ENCODE measurements at regions not wholly inside any gene's neighbourhood (a gene's known extent, or its start where the extent isn't known, plus 50 kb on each side); places are given as distances from the start of the nearest gene placed in this dataset.

DNA sequence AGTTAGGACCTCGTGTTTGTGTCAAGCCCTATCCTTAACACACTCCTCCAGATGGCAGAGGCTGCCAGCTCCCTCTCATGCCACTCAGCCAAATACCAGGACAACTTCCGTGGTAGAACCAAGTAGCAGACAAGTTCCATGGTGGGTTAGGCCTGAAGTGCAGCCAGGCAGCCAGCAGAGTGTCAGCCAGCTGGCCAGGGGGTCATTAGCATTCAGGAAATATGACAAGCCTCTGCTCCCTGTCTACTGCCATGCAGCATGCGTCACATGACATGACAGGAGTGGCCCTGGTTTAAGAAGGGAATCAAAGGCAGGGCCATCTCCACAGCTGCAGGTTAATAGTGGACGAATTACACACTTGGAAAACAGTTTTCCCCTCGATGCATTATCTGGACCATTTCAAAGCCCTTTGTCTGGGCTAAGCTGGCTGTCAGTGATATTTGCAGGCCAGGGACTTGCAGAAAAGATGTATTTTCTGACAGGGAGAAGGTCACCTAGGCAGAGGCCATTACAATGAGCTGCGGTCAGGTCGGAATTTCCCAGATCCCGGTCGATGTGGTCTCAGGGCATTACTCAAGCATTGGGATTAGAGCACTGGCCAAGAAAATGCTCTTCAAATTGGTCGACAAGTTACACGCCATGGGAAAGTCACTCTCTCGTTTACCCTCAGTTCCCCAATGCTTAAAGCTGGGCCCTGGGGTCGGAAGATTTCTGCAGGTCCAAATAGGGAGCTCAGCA, 461.7 kb upstream of the CADM1 start:
- no peak for DNase-seq (ENCODE audit: low spot score)

DNA sequence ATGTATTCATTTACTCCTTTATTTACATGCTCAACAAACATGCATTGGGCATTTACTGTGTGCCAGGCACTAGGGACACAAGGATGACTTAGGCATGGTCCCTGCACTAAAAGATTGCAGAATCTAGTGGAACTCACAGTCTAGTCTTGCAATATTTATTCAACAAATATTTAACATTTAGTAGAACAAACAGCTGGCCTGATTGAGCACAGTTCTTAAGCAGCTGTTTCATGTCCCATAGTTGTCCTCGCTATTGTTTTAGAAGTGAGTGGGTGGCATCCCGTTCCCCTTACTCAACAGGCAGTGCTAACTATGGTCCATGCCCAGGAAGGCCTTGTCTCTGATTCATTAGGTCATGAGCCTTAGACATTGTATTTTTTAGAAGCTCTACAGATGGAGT, 459.9 kb upstream of the CADM1 start:
- no peak for DNase-seq (ENCODE audit: low spot score)

DNA sequence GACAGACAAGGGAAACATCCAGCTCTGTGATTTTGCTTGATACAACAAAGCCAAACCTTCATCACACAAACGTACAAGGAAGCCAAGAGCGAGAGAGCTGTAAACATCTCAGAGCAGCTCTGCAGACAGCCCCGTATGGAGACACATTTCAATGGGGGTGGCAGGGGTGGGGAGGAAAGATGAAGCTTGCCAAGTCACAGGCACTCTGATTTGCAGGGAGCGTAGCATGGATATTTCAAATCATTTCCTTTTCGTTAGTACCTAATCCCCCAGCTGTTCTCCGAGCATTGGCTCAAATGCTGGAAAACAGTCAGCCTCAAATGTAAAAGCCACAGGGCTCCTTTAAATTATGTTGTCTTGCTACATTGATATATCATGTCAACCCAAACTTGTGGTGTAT, 458.9 kb upstream of the CADM1 start:
- DNase-seq (ENCODE audit: low spot score), result no peak

DNA sequence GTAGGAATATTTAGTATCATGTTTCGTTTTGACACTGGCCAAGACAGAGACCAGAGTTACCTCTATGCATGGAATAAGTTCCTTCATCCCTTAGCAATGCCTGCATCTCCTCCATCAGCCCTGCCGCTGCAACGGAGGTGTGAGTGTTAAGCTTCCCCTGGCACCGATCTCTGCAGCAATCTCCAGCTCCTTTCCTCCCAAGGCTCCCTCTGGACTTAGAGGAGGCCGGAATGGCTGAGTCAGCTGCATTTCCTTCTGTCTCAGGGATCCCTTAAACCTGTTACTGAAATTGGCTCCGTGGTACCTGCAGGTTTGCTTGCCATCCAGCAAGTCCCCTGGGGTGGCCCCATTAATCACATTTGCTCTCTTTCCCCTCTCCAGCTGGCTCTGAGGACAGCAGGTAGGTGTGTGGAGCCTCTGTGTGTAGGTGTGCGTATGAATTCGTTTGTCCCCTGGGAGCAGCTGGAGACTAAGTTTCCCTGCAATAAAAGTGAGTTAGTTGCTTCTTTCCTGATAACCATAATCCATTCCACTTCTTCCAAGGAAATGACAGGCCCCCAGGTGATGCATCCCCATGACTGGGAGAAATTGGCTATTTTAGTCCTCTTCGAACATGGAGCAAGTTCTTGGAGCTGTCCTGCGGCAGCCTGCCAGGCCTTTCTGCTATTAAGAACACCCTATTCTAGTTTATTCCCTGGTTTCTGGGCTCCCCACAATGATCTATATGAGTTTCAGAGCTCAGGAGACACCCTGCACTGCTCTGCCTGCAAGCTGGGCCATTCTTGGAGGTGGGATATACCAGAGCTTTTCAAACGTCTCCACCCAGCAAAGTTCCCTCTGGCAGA, 457.2 kb upstream of the CADM1 start:
- DNase-seq (ENCODE audit: low spot score), result no peak

DNA sequence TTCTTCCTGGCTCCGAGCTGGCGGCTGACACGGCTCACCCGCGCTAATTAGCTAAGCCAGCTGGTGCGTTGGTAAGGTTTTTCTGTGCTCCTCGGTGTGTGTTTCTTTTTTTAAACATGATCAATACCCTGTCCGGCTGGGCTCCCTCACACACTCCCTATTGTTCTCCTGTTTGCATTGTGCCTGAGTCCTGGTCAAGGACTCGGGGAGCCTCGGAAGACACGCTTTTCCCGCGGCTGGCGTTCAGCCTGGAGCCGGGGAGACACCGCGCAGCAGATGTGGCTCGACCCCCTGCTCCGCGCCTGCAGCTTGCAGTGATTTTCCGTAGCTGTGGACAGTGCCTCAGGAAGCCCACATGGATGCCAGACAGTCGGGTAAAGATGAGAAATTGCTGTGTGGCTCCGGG, 454.9 kb upstream of the CADM1 start:
- no peak for DNase-seq (ENCODE audit: low spot score)

DNA sequence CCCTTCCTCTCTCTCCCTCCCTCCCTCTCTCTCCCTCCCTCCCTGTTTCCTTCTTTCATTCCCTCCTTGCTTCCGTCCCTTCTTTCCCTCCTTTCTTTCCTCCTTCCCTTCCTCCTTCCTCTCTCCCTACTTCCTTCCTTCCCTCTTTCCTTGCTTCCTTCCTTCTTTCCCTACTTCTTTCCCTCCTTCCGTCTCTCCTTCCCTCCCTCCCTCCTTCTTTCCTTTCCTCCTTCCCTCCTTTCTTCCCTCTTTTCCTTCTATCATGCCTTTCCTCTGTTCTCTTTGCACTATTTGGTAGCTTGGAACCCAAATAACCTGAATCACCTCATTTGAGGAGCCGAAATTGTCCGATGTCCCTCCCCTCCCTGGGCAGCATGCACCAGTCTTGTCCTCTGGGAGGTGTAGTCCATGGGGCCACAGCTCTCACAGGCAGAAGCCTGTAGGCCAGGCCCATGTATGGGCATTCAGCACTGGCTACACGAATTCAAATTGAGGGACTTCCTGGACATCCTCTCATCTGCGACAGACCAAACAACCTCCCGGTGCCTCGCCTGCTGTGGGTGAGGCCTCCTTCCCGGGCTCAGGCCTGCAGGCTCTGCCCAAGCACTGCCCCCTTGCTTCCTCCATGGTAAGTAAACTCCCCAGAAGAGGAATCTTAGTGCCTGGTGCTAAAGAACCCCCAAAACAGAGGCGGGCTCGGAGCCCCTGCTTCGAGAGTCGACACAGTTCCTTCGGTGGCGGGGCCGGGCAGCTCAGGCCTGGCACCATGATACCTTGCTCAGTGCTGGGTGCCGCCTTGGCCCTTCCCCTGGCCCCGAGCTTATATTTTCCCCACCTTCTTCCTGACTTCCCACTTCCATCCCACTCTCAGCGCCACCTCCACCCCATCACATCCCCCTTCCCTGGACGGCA, 454.1 kb upstream of the CADM1 start:
- no peak for DNase-seq (ENCODE audit: low spot score)

DNA sequence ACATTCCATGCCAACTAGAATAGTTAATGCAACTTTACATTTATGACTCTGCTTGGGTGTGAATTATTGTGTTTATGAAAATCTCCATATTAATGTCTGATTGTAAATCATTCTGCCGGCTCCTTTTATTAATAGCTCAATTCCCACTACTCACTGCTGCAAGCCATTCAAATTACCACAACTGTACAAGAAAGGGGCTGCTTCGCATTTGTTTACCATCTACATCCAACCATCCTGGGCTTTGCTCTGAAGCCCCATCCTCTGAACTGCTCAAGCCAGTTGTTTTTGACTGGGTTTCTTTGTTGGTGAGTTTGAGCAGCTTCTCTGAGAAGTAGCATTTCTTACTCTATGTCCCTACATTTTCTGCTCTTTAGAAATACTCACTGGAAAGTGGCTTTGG, 451.6 kb upstream of the CADM1 start:
- no peak for DNase-seq (ENCODE audit: low spot score)

DNA sequence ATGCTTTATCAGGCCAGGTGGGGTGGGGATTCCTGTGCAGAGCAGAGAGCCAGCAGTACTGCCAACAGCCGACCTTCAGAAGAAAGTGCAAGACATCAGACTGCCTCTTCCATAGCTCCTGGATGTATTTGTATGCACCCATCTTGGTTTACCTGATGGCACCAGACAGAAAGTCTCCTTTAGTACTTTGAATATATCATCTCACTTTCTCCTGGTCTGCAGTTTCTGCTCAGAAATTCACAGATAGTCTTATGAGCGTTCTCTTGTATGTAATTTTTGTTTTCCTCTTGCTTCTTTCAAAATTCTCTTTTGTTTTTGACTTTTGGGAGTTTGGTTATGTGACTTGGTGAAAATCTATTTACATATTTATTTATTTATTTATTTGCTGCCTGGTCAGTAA, 446.4 kb upstream of the CADM1 start:
- DNase-seq (ENCODE audit: low spot score), result no peak

DNA sequence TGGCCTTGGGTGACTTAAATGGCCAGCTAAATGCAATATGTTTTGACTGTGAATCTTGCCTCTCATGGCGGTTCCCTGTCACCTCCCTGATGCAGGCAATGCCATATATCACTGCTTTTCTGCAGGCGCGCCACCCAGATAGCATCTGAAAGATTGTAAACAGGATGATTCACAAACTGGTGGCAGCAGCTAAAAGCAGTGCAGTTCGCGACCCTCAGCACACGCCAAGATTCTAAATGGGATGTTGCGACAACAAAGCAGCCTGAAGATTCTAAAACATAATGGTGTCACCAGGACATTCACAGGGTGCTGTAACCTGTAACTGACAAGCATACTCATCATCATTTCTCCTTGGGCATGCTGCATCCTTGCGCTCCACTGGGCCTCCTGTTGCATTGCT, 440.4 kb upstream of the CADM1 start:
- no peak for DNase-seq (ENCODE audit: low spot score)

DNA sequence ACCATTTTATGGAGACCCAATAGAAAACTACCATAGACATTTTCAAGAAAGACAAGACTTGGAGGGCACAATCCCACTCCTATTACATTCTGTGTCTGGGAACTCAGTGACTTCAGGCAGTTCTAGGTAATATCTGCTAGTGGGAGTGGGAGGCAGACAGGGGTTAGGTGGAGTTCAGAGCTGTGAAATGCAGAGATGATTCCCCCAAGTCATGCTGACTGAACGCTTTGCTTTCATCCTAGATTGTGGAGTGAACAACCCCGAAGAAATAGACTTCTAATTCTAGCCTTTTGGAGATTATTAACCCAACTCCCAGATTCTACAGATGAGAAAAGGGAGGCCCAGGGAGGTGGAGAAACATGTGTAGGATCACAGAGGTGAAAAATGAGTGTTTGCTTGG, 437.8 kb upstream of the CADM1 start:
- no peak for DNase-seq (ENCODE audit: low spot score)

DNA sequence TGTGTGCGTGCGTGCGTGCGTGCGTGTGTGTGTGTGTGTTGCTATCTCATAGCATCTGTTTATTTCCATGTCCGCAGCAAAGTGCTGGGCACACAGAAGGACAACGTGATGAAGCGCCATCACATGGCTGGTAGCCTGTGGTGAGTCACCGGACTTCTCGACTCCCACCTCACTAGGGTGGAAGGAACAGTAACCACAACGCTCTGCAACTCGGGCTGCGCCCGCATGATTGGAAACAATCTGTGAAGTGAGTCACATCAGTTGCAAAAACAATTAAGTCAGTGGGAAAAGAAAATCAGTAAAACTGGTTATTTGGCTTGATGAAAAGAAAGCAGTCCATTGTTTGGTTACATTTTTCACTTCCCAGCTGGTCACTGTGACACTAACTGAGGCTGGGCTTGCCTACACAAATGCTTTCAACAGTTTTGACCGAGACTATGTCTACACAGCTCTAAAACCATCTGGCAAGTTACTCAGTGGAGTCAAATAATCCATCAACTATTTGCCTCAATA, 437.3 kb upstream of the CADM1 start:
- DNase-seq (ENCODE audit: low spot score), result no peak

DNA sequence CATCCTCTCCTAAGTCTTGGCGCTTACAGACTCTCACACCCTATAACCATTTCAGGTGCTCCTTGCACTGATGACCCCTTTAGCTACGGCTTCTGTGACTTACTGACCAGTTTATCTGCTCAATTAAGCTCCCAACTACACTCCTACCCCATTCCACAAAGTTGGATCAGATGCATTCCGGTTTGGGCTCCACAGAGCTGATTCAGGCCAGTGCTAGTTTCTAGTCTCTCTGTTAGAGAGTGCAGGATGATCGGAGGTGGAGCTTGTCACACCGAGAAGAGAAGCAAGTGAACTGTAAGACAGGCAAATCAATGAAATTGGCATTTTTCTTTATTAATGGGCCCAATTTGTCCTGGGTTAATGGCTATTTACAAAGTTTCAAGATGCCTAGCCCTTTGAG, 436.8 kb upstream of the CADM1 start:
- DNase-seq (ENCODE audit: low spot score), result no peak

DNA sequence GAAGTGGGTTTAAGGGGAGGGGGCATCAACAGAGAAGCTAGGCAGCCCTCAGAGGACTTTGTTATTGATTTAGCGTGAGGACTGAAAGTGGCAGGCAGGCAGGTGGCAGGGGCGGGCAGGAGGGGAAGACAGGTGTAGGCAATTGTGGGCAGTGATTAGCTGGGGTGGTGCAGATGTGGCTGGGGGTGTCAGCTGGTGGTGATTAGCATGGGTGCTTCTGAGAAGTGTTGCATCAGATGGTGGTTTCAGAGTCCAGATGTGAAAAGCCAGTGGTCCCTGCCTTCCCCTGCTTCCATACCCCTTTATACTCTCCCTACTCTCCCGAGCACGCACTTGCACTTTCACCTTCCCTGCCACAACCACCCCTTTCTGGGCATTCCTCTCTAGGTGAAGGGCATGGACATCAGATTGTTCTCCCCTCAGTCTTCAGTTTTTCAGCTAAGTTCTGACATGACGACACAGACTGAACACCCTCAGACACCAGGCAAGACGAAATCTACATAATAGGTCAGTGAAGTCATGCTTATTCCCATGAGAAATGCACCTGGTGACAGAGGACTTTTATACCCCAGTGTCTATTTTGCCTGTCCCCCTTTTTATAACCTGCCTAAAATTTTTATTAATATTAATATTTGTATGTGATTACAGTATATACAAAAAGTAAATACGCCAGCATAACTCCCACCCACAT, 435.7 kb upstream of the CADM1 start:
- DNase-seq (ENCODE audit: low spot score), result peak; percentile 72

DNA sequence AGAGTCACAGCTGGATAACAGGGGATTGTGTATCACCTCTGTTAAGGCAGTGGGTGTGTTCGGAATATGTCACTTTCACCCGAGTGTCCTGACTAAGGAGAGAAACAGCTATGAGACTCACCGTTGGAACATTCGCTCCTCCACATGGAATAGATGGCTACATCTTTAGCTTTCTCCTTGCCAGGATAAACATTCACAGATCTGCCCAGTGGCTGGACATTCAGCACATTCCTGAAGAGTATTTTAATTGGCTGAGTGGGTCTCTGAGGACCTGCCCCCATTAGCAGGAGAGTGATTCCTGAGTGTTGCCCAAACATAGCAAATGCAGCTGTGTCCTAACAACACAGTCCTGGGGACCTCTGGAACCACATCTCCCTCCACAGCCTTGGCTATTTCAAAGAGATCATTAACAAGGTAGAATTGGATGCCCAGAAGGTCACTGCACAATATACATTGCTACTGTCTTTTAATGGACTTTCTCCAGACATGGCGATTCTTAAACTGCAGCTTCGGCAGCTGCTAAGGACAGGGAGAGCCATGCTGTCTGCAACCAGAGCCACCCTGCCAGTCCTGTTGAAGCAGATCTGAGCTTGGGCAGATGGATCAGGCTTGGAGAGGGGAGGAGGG, 435.0 kb upstream of the CADM1 start:
- DNase-seq (ENCODE audit: low spot score), result no peak

DNA sequence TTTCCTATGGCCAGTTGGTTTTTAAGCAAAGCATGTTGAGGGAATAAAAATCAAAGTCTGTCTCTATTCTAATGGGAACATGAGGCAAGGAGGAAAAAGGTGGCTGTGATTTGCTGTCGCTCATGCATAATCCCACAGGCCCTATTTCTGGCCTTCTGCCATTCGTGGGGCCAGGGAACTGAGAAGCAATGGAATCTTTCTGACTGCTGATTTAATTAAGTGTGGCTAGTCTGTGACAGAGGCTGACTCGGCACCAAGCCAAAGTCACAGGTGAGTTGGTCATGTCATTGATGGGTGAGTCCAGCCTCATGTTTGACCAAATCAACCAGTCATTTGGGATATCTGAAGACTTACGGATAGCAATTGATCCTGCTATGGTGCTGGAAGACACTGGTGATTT, 429.3 kb upstream of the CADM1 start:
- no peak for DNase-seq (ENCODE audit: low spot score)

DNA sequence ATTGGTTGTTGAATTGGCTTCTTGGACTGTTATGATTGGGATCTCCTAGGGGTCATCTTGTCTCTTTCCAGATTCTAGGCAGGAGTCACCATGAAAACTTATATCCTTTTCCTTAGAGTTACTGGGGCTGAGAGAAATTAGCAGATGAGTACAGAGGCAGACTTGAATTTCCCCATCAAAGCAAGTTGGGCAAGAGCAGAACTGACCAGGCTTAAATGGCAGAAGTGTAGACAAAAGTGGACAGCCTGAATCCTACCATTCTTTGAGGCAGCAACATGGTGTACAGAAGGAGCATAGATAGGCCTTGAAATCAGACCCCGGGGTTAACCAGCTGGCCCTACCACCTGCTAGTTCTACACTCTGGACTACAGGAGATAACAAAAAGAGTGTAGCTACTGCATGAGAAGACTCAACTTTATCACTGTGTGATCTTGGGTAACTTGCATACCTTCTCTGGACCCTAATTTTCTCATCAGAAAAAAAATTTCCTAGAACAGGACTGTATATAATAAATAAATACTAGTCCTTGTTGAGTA, 427.4 kb upstream of the CADM1 start:
- DNase-seq (ENCODE audit: low spot score), result no peak

DNA sequence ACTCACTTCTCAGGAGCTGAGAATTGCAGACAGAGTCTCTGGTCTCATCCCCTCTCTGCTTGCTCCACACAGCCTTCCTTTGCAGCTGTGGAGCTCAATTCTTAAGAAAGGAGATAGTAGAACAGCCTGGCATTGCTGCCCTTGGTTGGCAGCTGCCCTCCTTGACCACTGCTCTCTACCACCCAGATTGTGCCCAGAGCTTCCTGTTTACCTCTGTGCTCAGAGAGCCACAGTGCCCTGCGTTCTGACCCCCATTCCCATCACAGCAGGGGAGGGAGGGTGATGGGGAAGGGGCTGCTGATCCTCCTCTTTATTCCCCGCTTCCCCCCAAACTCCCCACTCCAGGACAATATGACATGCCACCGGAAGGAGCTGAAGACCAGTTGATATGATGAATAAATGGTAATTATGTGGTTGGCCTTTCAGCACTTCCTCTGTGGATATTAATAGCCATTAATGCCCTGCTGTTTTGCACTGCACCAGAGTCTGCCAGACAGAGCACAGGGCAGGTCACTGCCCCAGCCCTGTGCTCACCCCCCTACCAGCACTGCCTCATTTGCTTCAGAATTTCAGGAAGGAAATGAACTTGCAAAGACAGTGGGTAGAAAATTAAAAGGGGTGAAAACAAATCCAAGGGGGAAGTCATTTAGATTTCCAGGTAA, 426.8 kb upstream of the CADM1 start:
- DNase-seq (ENCODE audit: low spot score), result peak; percentile 45

DNA sequence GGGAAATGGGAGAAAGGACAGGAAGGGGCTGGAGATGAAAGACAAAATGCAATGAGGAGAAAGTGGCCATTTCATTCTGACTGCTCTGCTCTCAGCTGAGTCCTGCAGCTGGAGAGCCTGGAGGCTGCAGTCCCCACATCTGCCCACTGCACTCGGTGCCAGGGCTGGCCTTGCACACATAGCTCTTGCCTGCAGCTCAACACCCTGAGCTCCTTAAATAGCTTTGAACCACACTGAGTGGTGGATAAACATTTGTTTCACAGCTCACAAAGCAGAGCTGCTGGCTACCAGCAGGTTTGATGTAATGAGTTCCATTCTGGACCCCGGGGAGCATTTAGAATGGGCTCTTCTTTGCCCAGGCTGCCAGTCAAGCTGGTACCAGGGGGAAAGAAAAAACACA, 426.1 kb upstream of the CADM1 start:
- DNase-seq (ENCODE audit: low spot score), result peak; percentile 43

DNA sequence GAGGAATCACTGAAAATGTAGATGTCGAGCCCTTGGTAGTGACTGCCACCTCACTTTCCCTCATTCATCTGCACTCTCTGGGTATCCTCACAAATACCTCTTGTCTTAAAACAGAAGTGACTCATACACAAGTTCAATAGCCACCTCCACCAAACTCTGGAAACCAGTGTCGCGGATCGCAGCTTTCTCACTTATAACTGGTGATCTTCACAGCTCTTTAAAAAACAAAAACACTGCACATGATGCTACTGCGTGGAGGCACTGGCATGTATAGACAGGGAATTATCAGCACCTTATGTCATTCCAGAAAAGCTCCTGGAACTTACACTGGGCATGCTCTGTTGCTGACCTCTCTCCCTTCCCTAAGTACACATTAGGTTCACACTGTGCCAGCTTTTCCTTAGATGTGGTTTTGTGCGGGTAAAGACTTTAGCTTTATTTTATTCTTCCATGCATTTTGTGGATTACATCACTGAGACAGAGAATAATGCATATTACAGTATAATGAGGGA, 425.5 kb upstream of the CADM1 start:
- peak; percentile 23 for DNase-seq (ENCODE audit: low spot score)

DNA sequence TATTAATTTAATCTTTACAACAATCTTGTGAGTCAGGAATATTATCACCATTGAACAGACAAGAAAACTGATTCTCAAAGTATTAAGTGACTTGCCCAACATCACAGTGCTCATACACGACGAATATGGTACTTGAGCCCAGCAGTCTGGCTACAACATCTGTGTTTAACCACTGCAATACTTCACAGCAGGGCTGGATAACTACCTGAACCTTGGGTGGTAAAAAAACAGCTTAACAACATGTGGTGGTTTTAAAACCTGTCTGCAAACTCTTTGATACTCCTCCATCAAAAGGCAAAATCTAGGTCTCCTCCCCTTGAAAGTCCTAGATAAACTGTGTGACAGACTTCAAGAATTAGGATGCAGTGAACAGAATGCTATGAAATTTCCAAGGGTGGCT, 424.6 kb upstream of the CADM1 start:
- no peak for DNase-seq (ENCODE audit: low spot score)

Measured in NAMALWA (cell line).